GM10248 (cell line): ENCODE measurements at regions not wholly inside any gene's neighbourhood (a gene's known extent, or its start where the extent isn't known, plus 50 kb on each side); places are given as distances from the start of the nearest gene placed in this dataset.

Experiments used
- CTCF ChIA-PET: fragments of 300-600 bp; sonication (Branson Sonifier 250); formaldehyde crosslinking; extraction: SDS; loops from one replicate; lab custom pipeline; 2021; ENCODE audit warnings: antibody characterized with exemption; lab: Yijun Ruan, JAX
- POLR2A ChIA-PET: fragments of 350-650 bp; sonication (Branson Sonifier 250); formaldehyde crosslinking; extraction: SDS; loops from one replicate; lab custom pipeline; 2020; ENCODE audit warnings: antibody characterized with exemption; lab: Yijun Ruan, JAX
- DNase-seq: peaks from one replicate; pipeline ENCODE4 v3.0.0; 2012; ENCODE audit errors: extremely low spot score
- CTCF ChIP-seq: IDR thresholded peaks from 2 replicates; pipeline ENCODE4 v1.5.1; 2012; ENCODE audit warnings: mild to moderate bottlenecking, low read depth; ENCODE audit errors: extremely low read depth, missing control alignments, control extremely low read depth

- CTCF ChIA-PET: interaction anchor here (1.0 kb wide), 1 partner anchor 19 kb away, joined by 3 read pairs; no protein-coding TSS in a partner anchor
- POLR2A ChIA-PET: no interaction called here
- no peak for DNase-seq
- no peak for TF ChIP-seq CTCF
Measured at GRCh38 chr4:24700118-24700517, 95.3 kb upstream of the SOD3 start.

- ChIA-PET POLR2A (no interaction called here), CTCF (interaction anchor here (1.4 kb wide), 1 partner anchor 12 kb away, joined by 4 read pairs; no protein-coding TSS in a partner anchor)
- no peak for TF ChIP-seq CTCF
- no peak for DNase-seq
Measured at GRCh38 chr4:24701683-24702082, 93.7 kb upstream of the SOD3 start.

GRCh38 chr4:24702281-24702680 lies 93.1 kb upstream of the SOD3 start:
- ChIA-PET CTCF (interaction anchor here (1.4 kb wide), 1 partner anchor 13 kb away, joined by 4 read pairs; no protein-coding TSS in a partner anchor), POLR2A (no interaction called here)
- TF ChIP-seq CTCF: no peak
- DNase-seq: no peak

GRCh38 chr4:24703298-24703697 lies 92.1 kb upstream of the SOD3 start:
- CTCF ChIA-PET: interaction anchor here (1.2 to 2.0 kb wide), 2 partner anchors 9 to 20 kb away, joined by 3 to 5 read pairs; no protein-coding TSS in a partner anchor

GRCh38 chr4:24704149-24704548 lies 91.2 kb upstream of the SOD3 start:
- TF ChIP-seq CTCF: no peak
- ChIA-PET POLR2A (no interaction called here), CTCF (interaction anchor here (1.2 to 2.0 kb wide), 2 partner anchors 9 to 19 kb away, joined by 3 to 5 read pairs; no protein-coding TSS in a partner anchor)
- DNase-seq: no peak

More at GRCh38 chr4:24703298-24703697, 92.1 kb upstream of the SOD3 start:
- DNase-seq: no peak
- POLR2A ChIA-PET: no interaction called here
- TF ChIP-seq CTCF: no peak

GRCh38 chr4:24705016-24705753 lies 90.2 kb upstream of the SOD3 start:
- ChIA-PET POLR2A (interaction anchor here (1.0 kb wide), 1 partner anchor 106 kb away, joined by 5 read pairs; no protein-coding TSS in a partner anchor), CTCF (interaction anchor here (2.0 kb wide), 1 partner anchor 10 kb away, joined by 5 read pairs; no protein-coding TSS in a partner anchor)
- DNase-seq: no peak
- TF ChIP-seq CTCF: no peak
